ENCODE measurements at regions not wholly inside any gene's neighbourhood (a gene's known extent, or its start where the extent isn't known, plus 50 kb on each side); places are given as distances from the start of the nearest gene placed in this dataset.

DNA sequence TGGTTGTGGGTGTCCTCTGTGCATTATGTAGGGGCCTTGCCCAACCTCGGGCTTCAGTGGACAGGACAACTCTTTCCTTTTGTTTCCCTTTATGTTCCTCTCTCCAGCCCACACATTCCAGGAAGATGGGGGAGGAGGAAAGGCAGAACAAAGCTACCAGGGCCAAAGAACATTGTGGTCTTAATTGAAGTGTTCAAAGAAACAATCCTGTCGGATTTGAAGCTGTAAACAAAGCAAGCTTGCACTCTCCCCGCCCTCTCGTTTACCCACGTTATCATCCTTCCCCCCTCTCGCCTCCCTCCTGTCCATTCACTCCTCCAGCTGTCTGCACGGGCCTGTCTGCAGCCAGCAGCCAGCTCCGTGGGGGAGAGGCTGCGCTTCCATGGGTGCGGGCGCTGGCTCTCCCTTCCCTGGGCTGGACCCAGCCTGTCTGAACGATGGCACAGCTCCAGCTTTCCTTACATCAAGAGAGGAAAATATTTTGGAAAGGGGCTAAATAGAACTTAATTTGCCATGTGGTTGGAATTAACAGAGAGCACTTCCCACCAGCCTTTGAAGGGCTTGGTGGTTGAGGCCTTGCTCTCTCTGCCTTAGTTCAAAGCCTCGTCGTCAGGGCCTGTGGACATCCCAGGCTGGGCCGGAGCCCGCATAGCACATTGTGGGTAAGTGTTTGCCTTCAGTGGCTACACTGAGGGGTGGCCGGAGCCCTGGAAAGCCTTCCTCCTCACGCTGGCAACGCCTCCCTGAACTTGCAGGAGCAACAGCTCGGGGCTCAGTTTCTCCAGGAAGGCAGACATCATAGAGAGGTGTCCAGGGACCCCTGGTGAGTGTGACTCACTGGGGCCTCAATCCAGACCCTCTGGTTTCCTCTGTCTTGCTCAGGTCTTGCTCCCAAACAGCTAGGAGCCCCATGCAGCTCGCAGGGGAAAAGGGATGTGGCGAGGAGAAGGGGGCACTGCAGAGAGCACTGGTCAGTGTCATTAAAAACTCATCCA lies 60.6 kb upstream of the HS6ST1 start (continued):
- TF ChIP-seq, protein P1, sequence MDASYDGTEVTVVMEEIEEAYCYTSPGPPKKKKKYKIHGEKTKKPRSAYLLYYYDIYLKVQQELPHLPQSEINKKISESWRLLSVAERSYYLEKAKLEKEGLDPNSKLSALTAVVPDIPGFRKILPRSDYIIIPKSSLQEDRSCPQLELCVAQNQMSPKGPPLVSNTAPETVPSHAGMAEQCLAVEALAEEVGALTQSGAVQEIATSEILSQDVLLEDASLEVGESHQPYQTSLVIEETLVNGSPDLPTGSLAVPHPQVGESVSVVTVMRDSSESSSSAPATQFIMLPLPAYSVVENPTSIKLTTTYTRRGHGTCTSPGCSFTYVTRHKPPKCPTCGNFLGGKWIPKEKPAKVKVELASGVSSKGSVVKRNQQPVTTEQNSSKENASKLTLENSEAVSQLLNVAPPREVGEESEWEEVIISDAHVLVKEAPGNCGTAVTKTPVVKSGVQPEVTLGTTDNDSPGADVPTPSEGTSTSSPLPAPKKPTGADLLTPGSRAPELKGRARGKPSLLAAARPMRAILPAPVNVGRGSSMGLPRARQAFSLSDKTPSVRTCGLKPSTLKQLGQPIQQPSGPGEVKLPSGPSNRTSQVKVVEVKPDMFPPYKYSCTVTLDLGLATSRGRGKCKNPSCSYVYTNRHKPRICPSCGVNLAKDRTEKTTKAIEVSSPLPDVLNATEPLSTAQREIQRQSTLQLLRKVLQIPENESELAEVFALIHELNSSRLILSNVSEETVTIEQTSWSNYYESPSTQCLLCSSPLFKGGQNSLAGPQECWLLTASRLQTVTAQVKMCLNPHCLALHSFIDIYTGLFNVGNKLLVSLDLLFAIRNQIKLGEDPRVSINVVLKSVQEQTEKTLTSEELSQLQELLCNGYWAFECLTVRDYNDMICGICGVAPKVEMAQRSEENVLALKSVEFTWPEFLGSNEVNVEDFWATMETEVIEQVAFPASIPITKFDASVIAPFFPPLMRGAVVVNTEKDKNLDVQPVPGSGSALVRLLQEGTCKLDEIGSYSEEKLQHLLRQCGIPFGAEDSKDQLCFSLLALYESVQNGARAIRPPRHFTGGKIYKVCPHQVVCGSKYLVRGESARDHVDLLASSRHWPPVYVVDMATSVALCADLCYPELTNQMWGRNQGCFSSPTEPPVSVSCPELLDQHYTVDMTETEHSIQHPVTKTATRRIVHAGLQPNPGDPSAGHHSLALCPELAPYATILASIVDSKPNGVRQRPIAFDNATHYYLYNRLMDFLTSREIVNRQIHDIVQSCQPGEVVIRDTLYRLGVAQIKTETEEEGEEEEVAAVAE (CRISPR knock-in tag; IDR thresholded peaks at IDR 0.05; ENCODE audit: borderline replicate concordance), result no peak
- TF ChIP-seq, protein P2, sequence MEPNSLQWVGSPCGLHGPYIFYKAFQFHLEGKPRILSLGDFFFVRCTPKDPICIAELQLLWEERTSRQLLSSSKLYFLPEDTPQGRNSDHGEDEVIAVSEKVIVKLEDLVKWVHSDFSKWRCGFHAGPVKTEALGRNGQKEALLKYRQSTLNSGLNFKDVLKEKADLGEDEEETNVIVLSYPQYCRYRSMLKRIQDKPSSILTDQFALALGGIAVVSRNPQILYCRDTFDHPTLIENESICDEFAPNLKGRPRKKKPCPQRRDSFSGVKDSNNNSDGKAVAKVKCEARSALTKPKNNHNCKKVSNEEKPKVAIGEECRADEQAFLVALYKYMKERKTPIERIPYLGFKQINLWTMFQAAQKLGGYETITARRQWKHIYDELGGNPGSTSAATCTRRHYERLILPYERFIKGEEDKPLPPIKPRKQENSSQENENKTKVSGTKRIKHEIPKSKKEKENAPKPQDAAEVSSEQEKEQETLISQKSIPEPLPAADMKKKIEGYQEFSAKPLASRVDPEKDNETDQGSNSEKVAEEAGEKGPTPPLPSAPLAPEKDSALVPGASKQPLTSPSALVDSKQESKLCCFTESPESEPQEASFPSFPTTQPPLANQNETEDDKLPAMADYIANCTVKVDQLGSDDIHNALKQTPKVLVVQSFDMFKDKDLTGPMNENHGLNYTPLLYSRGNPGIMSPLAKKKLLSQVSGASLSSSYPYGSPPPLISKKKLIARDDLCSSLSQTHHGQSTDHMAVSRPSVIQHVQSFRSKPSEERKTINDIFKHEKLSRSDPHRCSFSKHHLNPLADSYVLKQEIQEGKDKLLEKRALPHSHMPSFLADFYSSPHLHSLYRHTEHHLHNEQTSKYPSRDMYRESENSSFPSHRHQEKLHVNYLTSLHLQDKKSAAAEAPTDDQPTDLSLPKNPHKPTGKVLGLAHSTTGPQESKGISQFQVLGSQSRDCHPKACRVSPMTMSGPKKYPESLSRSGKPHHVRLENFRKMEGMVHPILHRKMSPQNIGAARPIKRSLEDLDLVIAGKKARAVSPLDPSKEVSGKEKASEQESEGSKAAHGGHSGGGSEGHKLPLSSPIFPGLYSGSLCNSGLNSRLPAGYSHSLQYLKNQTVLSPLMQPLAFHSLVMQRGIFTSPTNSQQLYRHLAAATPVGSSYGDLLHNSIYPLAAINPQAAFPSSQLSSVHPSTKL (CRISPR knock-in tag; IDR thresholded peaks at IDR 0.05), result peak; percentile 80
- TF ChIP-seq ISX (CRISPR knock-in tag; conservative IDR thresholded peaks at IDR 0.05) (no peak), ZNF24 (IDR thresholded peaks at IDR 0.05) (no peak), MYC (CRISPR knock-in tag; IDR thresholded peaks at IDR 0.05; ENCODE audit: borderline replicate concordance) (peak; percentile 38; the same call in 1 of the 2 replicates), ZBTB7A (CRISPR knock-in tag; IDR thresholded peaks at IDR 0.05) (no peak), ATRX (CRISPR knock-in tag; IDR thresholded peaks at IDR 0.05; ENCODE audit: borderline replicate concordance) (no peak), NFATC3 (CRISPR knock-in tag; IDR thresholded peaks at IDR 0.05) (no peak)
- TF ChIP-seq, protein P3, sequence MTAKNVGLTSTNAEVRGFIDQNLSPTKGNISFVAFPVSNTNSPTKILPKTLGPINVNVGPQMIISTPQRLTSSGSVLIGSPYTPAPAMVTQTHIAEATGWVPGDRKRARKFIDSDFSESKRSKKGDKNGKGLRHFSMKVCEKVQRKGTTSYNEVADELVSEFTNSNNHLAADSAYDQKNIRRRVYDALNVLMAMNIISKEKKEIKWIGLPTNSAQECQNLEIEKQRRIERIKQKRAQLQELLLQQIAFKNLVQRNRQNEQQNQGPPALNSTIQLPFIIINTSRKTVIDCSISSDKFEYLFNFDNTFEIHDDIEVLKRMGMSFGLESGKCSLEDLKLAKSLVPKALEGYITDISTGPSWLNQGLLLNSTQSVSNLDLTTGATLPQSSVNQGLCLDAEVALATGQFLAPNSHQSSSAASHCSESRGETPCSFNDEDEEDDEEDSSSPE (CRISPR knock-in tag; IDR thresholded peaks at IDR 0.05), result no peak
- TF ChIP-seq, protein P4, sequence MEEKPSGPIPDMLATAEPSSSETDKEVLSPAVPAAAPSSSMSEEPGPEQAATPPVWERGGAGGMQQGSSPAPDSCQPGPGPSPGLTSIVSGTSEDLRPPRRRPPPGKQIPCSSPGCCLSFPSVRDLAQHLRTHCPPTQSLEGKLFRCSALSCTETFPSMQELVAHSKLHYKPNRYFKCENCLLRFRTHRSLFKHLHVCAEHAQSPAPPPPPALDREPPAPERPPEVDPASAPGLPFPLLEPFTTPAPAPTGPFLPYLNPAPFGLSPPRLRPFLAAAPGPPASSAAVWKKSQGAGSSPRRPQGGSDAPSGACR (CRISPR knock-in tag; IDR thresholded peaks at IDR 0.05), result no peak
- TF ChIP-seq, protein P5, sequence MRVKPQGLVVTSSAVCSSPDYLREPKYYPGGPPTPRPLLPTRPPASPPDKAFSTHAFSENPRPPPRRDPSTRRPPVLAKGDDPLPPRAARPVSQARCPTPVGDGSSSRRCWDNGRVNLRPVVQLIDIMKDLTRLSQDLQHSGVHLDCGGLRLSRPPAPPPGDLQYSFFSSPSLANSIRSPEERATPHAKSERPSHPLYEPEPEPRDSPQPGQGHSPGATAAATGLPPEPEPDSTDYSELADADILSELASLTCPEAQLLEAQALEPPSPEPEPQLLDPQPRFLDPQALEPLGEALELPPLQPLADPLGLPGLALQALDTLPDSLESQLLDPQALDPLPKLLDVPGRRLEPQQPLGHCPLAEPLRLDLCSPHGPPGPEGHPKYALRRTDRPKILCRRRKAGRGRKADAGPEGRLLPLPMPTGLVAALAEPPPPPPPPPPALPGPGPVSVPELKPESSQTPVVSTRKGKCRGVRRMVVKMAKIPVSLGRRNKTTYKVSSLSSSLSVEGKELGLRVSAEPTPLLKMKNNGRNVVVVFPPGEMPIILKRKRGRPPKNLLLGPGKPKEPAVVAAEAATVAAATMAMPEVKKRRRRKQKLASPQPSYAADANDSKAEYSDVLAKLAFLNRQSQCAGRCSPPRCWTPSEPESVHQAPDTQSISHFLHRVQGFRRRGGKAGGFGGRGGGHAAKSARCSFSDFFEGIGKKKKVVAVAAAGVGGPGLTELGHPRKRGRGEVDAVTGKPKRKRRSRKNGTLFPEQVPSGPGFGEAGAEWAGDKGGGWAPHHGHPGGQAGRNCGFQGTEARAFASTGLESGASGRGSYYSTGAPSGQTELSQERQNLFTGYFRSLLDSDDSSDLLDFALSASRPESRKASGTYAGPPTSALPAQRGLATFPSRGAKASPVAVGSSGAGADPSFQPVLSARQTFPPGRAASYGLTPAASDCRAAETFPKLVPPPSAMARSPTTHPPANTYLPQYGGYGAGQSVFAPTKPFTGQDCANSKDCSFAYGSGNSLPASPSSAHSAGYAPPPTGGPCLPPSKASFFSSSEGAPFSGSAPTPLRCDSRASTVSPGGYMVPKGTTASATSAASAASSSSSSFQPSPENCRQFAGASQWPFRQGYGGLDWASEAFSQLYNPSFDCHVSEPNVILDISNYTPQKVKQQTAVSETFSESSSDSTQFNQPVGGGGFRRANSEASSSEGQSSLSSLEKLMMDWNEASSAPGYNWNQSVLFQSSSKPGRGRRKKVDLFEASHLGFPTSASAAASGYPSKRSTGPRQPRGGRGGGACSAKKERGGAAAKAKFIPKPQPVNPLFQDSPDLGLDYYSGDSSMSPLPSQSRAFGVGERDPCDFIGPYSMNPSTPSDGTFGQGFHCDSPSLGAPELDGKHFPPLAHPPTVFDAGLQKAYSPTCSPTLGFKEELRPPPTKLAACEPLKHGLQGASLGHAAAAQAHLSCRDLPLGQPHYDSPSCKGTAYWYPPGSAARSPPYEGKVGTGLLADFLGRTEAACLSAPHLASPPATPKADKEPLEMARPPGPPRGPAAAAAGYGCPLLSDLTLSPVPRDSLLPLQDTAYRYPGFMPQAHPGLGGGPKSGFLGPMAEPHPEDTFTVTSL (CRISPR knock-in tag; IDR thresholded peaks at IDR 0.05; ENCODE audit: borderline replicate concordance), result peak; percentile 39; the same call in 1 of the 2 replicates
